H1 (cell line): ENCODE measurements at regions not wholly inside any gene's neighbourhood (a gene's known extent, or its start where the extent isn't known, plus 50 kb on each side); places are given as distances from the start of the nearest gene placed in this dataset.

Experiments used
- CTCF ChIA-PET: fragments of 300-600 bp; sonication (Branson Sonifier 250); formaldehyde crosslinking; loops from one replicate; lab custom pipeline; 2021; ENCODE audit not compliant: partially characterized antibody; lab: Charles Lee
- POLR2A ChIA-PET: fragments of 300-600 bp; sonication (Branson Sonifier 250); formaldehyde crosslinking; loops from one replicate; lab custom pipeline; 2021; ENCODE audit warnings: inconsistent platforms; ENCODE audit not compliant: partially characterized antibody; lab: Charles Lee
- DNase-seq, 2 experiments: peaks; one replicate each; pipeline versions ENCODE4 v3.0.0 to v3.0.0-alpha.2; 2010 to 2022; ENCODE audit warnings: low spot score in 2 of 2, low read depth in 1 of 2, mixed read lengths in 1 of 2
- FAIRE-seq: peaks from 2 replicates; lab custom pipeline; 2011; peaks lifted over from hg19 to GRCh38; lab: Jason Lieb, UNC
- H2AFZ ChIP-seq: 2 replicates; pipeline ENCODE4 v1.8.1; 2012; ENCODE audit warnings: low read length, inconsistent platforms
- H2AK5ac ChIP-seq: 2 replicates; pipeline ENCODE4 v1.6.1; 2013; ENCODE audit warnings: low read depth, low read length
- H2BK120ac ChIP-seq: replicated peaks from 2 replicates; pipeline ENCODE3; 2013; ENCODE audit warnings: low read depth, low read length, inconsistent platforms
- H2BK12ac ChIP-seq: 2 replicates; pipeline ENCODE4 v1.6.1; 2013; ENCODE audit warnings: low read depth, low read length
- H2BK15ac ChIP-seq: 2 replicates; pipeline ENCODE4 v1.6.1; 2013; ENCODE audit warnings: low read length
- H2BK20ac ChIP-seq: 2 replicates; pipeline ENCODE4 v1.6.1; 2013; ENCODE audit warnings: low read length
- H2BK5ac ChIP-seq: 2 replicates; pipeline ENCODE4 v1.6.1; 2013; ENCODE audit warnings: low read depth, low read length
- H3K14ac ChIP-seq: 2 replicates; pipeline ENCODE4 v1.6.1; 2013; ENCODE audit warnings: inconsistent platforms; ENCODE audit not compliant: insufficient read length
- H3K18ac ChIP-seq: 2 replicates; pipeline ENCODE4 v1.6.1; 2013; ENCODE audit warnings: low read length; ENCODE audit errors: extremely low read depth
- H3K23ac ChIP-seq: 2 replicates; pipeline ENCODE4 v1.6.1; 2013; ENCODE audit warnings: inconsistent platforms; ENCODE audit not compliant: insufficient read length
- H3K23me2 ChIP-seq: 2 replicates; pipeline ENCODE4 v1.6.1; 2013; ENCODE audit warnings: low read depth, low read length
- H3K27ac ChIP-seq: 2 replicates; pipeline ENCODE4 v1.6.1; 2011; ENCODE audit warnings: low read depth, low read length, inconsistent platforms
- H3K27me3 ChIP-seq, 4 experiments: replicated peaks in 1 of 4; 1 replicate in 1 of 4; 2 replicates in 3 of 4; pipeline versions ENCODE4 v1.6.1 to v1.8.1; 2011 to 2013; ENCODE audit warnings: low read length in 3 of 4, mild to moderate bottlenecking in 3 of 4, inconsistent platforms in 2 of 4, mixed read lengths in 2 of 4, moderate library complexity in 1 of 4; ENCODE audit not compliant: control insufficient read depth in 3 of 4, insufficient read depth in 3 of 4; ENCODE audit errors: extremely low read depth in 1 of 4
- H3K36me3 ChIP-seq, 4 experiments: 2 replicates each; pipeline versions ENCODE4 v1.6.1 to v1.8.1; 2011 to 2013; ENCODE audit warnings: mild to moderate bottlenecking in 4 of 4, low read length in 3 of 4, moderate library complexity in 2 of 4, control low read depth in 1 of 4, inconsistent platforms in 1 of 4; ENCODE audit not compliant: insufficient read depth in 4 of 4, control insufficient read depth in 2 of 4
- H3K4ac ChIP-seq: replicated peaks from 2 replicates; pipeline ENCODE3; 2013; ENCODE audit warnings: low read length, low read depth, mixed read lengths, inconsistent platforms; ENCODE audit not compliant: insufficient read length
- H3K4me1 ChIP-seq, 4 experiments: replicated peaks in 1 of 4; 1 replicate in 1 of 4; 2 replicates in 3 of 4; pipeline versions ENCODE4 v1.6.1 to v1.8.1; 2011 to 2013; ENCODE audit warnings: low read length in 3 of 4, inconsistent platforms in 2 of 4, mixed read lengths in 1 of 4; ENCODE audit not compliant: insufficient read depth in 4 of 4, control insufficient read depth in 3 of 4
- H3K4me2 ChIP-seq, 2 experiments: 2 replicates each; pipeline versions ENCODE4 v1.6.1 to v1.8.1; 2011 to 2013; ENCODE audit warnings: low read depth in 2 of 2, low read length in 2 of 2, control low read depth in 1 of 2, inconsistent platforms in 1 of 2, mild to moderate bottlenecking in 1 of 2; ENCODE audit not compliant: insufficient read depth in 1 of 2
- H3K4me3 ChIP-seq, 4 experiments: fragments of 200-600, 300-600 bp in 1 of 4; sonication (generic), shearing (Covaris generic), sonication (Bioruptor Twin) in 1 of 4; 2 replicates each; pipeline versions ENCODE4 v1.5.1 to v1.8.1; 2011 to 2016; ENCODE audit warnings: low read length in 4 of 4, low read depth in 3 of 4, control low read depth in 2 of 4, inconsistent platforms in 2 of 4, mild to moderate bottlenecking in 2 of 4, mixed read lengths in 1 of 4, moderate library complexity in 1 of 4; ENCODE audit not compliant: insufficient read depth in 2 of 4; ENCODE audit errors: extremely low read depth in 1 of 4
- H3K56ac ChIP-seq: replicated peaks from 2 replicates; pipeline ENCODE3; 2013; ENCODE audit warnings: low read depth, mild to moderate bottlenecking, mixed read lengths, low read length, inconsistent platforms; ENCODE audit not compliant: insufficient read length
- H3K79me1 ChIP-seq: 2 replicates; pipeline ENCODE4 v1.6.1; 2013; ENCODE audit warnings: low read depth, low read length, control low read depth
- H3K79me2 ChIP-seq, 2 experiments: 2 replicates each; pipeline versions ENCODE4 v1.6.1 to v1.8.1; 2012 to 2013; ENCODE audit warnings: low read length in 2 of 2, mild to moderate bottlenecking in 2 of 2, inconsistent platforms in 1 of 2; ENCODE audit not compliant: insufficient read depth in 2 of 2, control insufficient read depth in 1 of 2
- H3K9ac ChIP-seq, 4 experiments: replicated peaks in 1 of 4; 1 replicate in 1 of 4; 2 replicates in 3 of 4; pipeline versions ENCODE4 v1.6.1 to v1.8.1; 2011 to 2013; ENCODE audit warnings: low read depth in 3 of 4, low read length in 3 of 4, control low read depth in 2 of 4, mild to moderate bottlenecking in 2 of 4, moderate library complexity in 2 of 4, inconsistent platforms in 1 of 4; ENCODE audit errors: extremely low read depth in 1 of 4
- H3K9me3 ChIP-seq, 2 experiments: 2 replicates each; pipeline versions ENCODE4 v1.6.1 to v1.8.1; 2012 to 2013; ENCODE audit warnings: mild to moderate bottlenecking in 2 of 2, moderate library complexity in 2 of 2, control low read depth in 1 of 2, inconsistent platforms in 1 of 2, low read depth in 1 of 2, low read length in 1 of 2, mixed read lengths in 1 of 2; ENCODE audit not compliant: insufficient read depth in 2 of 2
- H4K20me1 ChIP-seq, 2 experiments: replicated peaks in 1 of 2; 2 replicates each; pipeline versions ENCODE3 to v1.8.1; 2011 to 2013; ENCODE audit warnings: inconsistent platforms in 2 of 2, low read length in 2 of 2, mild to moderate bottlenecking in 1 of 2; ENCODE audit not compliant: insufficient read depth in 2 of 2, control insufficient read depth in 1 of 2
- H4K5ac ChIP-seq: 2 replicates; pipeline ENCODE4 v1.6.1; 2013; ENCODE audit warnings: low read length, low read depth, mixed read lengths, inconsistent platforms; ENCODE audit not compliant: insufficient read length
- H4K8ac ChIP-seq: 2 replicates; pipeline ENCODE4 v1.8.0; 2013; ENCODE audit warnings: mild to moderate bottlenecking, moderate library complexity, low read length, inconsistent platforms; ENCODE audit not compliant: insufficient read depth; ENCODE audit errors: extremely low read depth
- H4K91ac ChIP-seq: replicated peaks from 2 replicates; pipeline ENCODE3; 2013; ENCODE audit warnings: low read length, mixed read lengths, inconsistent platforms; ENCODE audit not compliant: insufficient read length
- EGR1 ChIP-seq: IDR thresholded peaks from 2 replicates; pipeline ENCODE4 v1.6.1; 2011; ENCODE audit warnings: low read depth, low read length, borderline replicate concordance
- GABPA ChIP-seq: IDR thresholded peaks from 2 replicates; pipeline ENCODE4 v1.6.1; 2011; ENCODE audit warnings: mild to moderate bottlenecking, low read length, moderate library complexity, borderline replicate concordance; ENCODE audit not compliant: insufficient read depth
- KDM5A ChIP-seq: fragments of 200-600 bp; IDR thresholded peaks from 2 replicates; pipeline ENCODE4 v1.7.1; 2012; ENCODE audit warnings: mild to moderate bottlenecking, low read length, inconsistent platforms, mixed read lengths
- RXRA ChIP-seq: IDR thresholded peaks from 2 replicates; pipeline ENCODE4 v1.6.1; 2011; ENCODE audit warnings: low read depth, mild to moderate bottlenecking, low read length, moderate library complexity; ENCODE audit not compliant: insufficient read depth
- TAF7 ChIP-seq: optimal IDR thresholded peaks from 2 replicates; pipeline ENCODE3; 2011; ENCODE audit warnings: low read depth, mild to moderate bottlenecking, inconsistent platforms, low read length, moderate library complexity, borderline replicate concordance
- WGBS, 2 experiments: shearing (Covaris generic) in 1 of 2; methylation state at CpG; one replicate each; pipeline versions ENCODE4 v1.1.6 to v1.1.7; 2013 to 2015; ENCODE audit warnings: low lambda C conversion rate in 2 of 2, mixed read lengths in 2 of 2, inconsistent platforms in 1 of 2, low coverage in 1 of 2, missing lambda C conversion rate in 1 of 2; ENCODE audit not compliant: insufficient replicate concordance in 2 of 2, insufficient coverage in 1 of 2, insufficient read length in 1 of 2; ENCODE audit errors: extremely low coverage in 1 of 2, missing lambda C conversion rate in 1 of 2; 5-methylcytosine and 5-hydroxymethylcytosine counted together

DNA sequence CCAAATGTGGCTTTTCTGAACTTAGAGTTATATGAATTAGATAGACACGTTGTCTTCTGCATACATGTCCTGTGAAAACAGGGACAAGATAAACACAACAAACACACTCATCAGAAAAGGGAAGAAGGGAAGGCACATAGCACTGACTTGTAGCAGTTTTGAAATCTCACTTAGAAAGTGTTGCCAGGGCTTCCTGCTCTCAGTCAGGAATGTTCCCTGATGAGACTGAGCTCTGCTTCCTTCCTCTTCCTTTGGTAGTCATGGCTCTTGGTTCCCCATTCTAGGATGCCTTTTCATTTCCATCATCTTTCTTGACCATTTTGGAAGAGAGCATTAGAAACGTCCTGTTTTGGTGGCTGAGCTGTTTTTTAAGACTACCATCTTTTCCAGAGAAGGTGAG, 233.8 kb upstream of the LYZL1 start:
- H3K4me3 ChIP-seq = no peak overlapping the region
- no peaks in the 10 kb centered on the region for H3K79me1 ChIP-seq
- H3K79me2 ChIP-seq = no peaks in the 10 kb centered on the region
- DNase-seq = no peak
- H3K14ac ChIP-seq = no peak overlapping the region
- no peak overlapping the region for H4K8ac ChIP-seq
- ChIA-PET CTCF (interaction anchor here (0.6 to 0.8 kb wide), 4 partner anchors 14 to 331 kb away, joined by 3 to 4 read pairs (median 3); no protein-coding TSS in a partner anchor), POLR2A (no interaction called here)
- no peaks in the 10 kb centered on the region for H3K9me3 ChIP-seq
- H3K56ac ChIP-seq = no peak overlapping the region
- H3K23ac ChIP-seq = no peak overlapping the region
- no peak overlapping the region for H3K18ac ChIP-seq
- H2BK12ac ChIP-seq = no peak overlapping the region
- no peak overlapping the region for H2AFZ ChIP-seq
- H3K4me2 ChIP-seq = no peak overlapping the region
- H3K4me1 ChIP-seq = peaks cover 0 to 5% (median 1%) of the 10 kb centered on the region in 4 experiments; a peak in 3 of 7 replicates
- no peak overlapping the region for H4K91ac ChIP-seq
- no peaks in the 10 kb centered on the region; a peak in 1 of 7 replicates for H3K27me3 ChIP-seq
- no peak overlapping the region for H2AK5ac ChIP-seq
- no peak overlapping the region for H2BK120ac ChIP-seq
- FAIRE-seq = no peak
- no peak overlapping the region for H2BK20ac ChIP-seq
- no peak overlapping the region for H3K4ac ChIP-seq
- H2BK5ac ChIP-seq = no peak overlapping the region
- no peaks in the 10 kb centered on the region for H3K36me3 ChIP-seq
- no peaks in the 10 kb centered on the region for H4K20me1 ChIP-seq
- H3K27ac ChIP-seq = no peak overlapping the region
- no peak overlapping the region for H4K5ac ChIP-seq
- H3K9ac ChIP-seq = no peak overlapping the region
- no peaks in the 10 kb centered on the region; the same call in 1 of the 2 replicates for H3K23me2 ChIP-seq
- no peak overlapping the region for H2BK15ac ChIP-seq
- WGBS, 2 experiments = 89% methylated on average over 2 of the region's 2 CpGs; no CpG with 5 or more reads in 1 of the 2 experiments
- TF ChIP-seq KDM5A = no peak
- no peak for TF ChIP-seq GABPA
- TF ChIP-seq EGR1 = no peak
- TF ChIP-seq RXRA = no peak
- no peak for TF ChIP-seq TAF7
